Activated naive CD8-positive, alpha-beta T cell treated with anti-CD3 and anti-CD28 coated beads, Interleukin-2, amount 50 U/mL, for 24 hours (primary cell): ENCODE measurements at regions not wholly inside any gene's neighbourhood (a gene's known extent, or its start where the extent isn't known, plus 50 kb on each side); places are given as distances from the start of the nearest gene placed in this dataset.

ENCODE experiments used
- ATAC-seq: fragments of 150-1000 bp; cut with Tn5 transposase; one replicate; pipeline ENCODE4 v1.10.0; 2021
- DNase-seq: peaks from one replicate; pipeline ENCODE4 v3.0.0; 2021
- H3K27ac Mint-ChIP-seq: one replicate; pipeline ENCODE4 v1.8.0; 2021; ENCODE audit warnings: mild to moderate bottlenecking, mixed read lengths
- H3K27me3 Mint-ChIP-seq: one replicate; pipeline ENCODE4 v1.8.0; 2021; ENCODE audit warnings: mixed read lengths
- H3K36me3 Mint-ChIP-seq: one replicate; pipeline ENCODE4 v1.8.0; 2021; ENCODE audit warnings: low read depth, mixed read lengths
- H3K4me1 Mint-ChIP-seq: one replicate; pipeline ENCODE4 v1.8.0; 2021; ENCODE audit warnings: mixed read lengths
- H3K4me3 Mint-ChIP-seq: one replicate; pipeline ENCODE4 v1.8.0; 2021; ENCODE audit warnings: mild to moderate bottlenecking, moderate library complexity, mixed read lengths
- H3K9me3 Mint-ChIP-seq: one replicate; pipeline ENCODE4 v1.8.0; 2021; ENCODE audit warnings: mixed read lengths

DNA sequence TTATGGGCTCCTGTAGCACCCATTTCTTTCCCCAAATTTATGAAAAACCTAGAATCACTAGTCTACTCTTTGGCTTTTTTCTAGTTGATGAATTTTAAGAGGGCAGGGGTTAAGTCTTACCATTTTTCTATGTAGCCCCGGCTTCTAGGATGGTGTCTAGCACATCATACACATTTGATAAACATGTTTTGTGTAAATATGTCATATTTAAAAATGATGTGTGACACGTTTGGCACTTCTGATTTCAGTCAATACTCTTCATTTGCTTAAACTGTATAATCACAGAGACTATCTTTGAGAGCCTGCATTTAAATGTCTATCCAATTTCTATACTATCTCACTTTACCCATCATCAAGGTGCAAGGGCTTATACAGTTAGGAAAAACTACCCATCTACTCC lies 331.1 kb downstream of the TDRD15 start:
- peaks cover 6% of the 10 kb centered on the region for H3K9me3 Mint-ChIP-seq

DNA sequence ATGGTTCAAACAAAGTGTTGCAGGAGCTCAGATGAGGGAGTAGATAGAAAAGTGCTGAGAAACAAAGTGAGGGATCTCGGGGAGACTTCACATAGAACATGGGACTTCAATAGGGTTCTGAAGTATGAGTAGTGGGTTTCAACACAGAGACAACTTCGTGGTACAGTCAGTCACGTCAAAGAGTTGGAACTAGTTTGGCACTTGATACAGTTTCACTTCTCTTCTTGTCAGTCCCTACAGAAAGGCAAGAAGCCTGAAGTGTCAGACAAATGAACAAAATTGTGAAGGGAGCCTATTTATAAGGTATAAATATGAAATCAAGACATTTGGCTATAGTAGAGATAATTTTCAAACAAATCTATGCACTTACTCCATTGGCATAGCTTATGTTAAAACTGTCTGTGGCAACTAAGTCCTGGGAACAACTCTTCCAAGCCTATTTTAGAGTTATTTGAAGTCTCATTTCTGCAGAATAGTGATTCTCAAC lies 338.0 kb downstream of the TDRD15 start:
- Mint-ChIP-seq H3K4me1 (no peaks in the 10 kb centered on the region), H3K36me3 (no peaks in the 10 kb centered on the region), H3K27ac (no peak overlapping the region), H3K4me3 (no peak overlapping the region), H3K27me3 (no peaks in the 10 kb centered on the region), H3K9me3 (peaks cover 15% of the 10 kb centered on the region)
- ATAC-seq = no peak
- no peak for DNase-seq

More for the DNA sequence above, 331.1 kb downstream of the TDRD15 start:
- no peak overlapping the region for H3K4me3 Mint-ChIP-seq
- H3K27me3 Mint-ChIP-seq = no peaks in the 10 kb centered on the region
- no peak overlapping the region for H3K27ac Mint-ChIP-seq
- no peaks in the 10 kb centered on the region for H3K36me3 Mint-ChIP-seq
- ATAC-seq = no peak
- no peak for DNase-seq
- no peaks in the 10 kb centered on the region for H3K4me1 Mint-ChIP-seq

DNA sequence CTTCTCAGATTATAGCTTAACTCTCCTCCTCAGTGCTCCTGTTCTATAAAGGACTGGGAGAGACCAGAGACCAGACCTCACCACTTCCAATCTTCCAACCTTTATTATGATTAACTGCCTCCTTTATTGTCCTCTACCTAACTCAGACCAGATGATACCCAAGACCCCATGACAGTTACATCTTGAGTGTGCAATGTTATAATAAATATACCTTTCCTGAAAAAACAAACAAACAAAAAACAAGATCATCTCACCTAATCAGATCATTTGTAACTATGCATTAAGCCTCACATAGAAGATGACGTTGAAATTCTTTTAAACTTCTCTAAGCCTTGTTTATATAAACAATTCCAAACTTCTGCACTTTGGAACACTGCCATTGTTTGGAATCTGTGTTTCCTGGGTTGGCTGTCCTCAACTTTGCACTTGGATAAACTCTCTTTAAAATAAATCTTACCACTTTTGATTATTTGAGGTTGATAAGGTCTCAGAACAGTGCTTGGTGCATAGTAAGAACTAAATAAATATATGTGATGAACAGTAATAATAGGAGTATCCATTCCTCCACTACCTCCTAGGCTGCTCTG lies 342.7 kb downstream of the TDRD15 start:
- H3K9me3 Mint-ChIP-seq = no peaks in the 10 kb centered on the region
- no peaks in the 10 kb centered on the region for H3K27me3 Mint-ChIP-seq
- H3K4me1 Mint-ChIP-seq = no peaks in the 10 kb centered on the region
- ATAC-seq (no peak), DNase-seq (no peak)
- no peaks in the 10 kb centered on the region for H3K36me3 Mint-ChIP-seq
- no peak overlapping the region for H3K4me3 Mint-ChIP-seq
- no peak overlapping the region for H3K27ac Mint-ChIP-seq

DNA sequence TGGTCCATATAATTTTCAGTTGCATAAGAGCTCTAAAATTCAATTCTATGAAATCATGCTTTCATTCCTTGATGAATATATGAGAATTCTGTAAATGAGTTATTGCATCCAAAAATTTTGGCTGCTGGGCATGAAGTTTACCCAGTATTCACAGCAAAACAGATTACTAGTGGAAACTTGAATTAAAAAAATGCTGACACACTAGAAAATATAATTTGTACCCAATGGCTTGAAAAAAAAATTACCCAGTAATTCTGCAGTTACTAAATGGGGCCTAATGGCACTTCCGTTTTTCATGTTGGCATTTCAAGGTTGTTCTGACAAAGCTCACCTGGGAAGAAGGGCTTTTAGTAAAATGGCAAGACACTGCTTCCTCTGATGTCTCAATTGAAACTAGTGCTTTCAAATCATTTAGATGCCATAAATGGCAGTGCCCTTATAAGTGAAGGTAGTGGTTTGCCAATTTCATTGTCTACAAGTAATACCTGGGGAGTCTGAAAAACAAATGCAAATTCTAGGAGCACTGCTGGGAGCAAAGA lies 343.6 kb downstream of the TDRD15 start:
- H3K27ac Mint-ChIP-seq = no peak overlapping the region
- ATAC-seq (no peak), DNase-seq (no peak)
- H3K36me3 Mint-ChIP-seq = no peaks in the 10 kb centered on the region
- no peaks in the 10 kb centered on the region for H3K9me3 Mint-ChIP-seq
- no peaks in the 10 kb centered on the region for H3K4me1 Mint-ChIP-seq
- no peak overlapping the region for H3K4me3 Mint-ChIP-seq
- H3K27me3 Mint-ChIP-seq = no peaks in the 10 kb centered on the region

DNA sequence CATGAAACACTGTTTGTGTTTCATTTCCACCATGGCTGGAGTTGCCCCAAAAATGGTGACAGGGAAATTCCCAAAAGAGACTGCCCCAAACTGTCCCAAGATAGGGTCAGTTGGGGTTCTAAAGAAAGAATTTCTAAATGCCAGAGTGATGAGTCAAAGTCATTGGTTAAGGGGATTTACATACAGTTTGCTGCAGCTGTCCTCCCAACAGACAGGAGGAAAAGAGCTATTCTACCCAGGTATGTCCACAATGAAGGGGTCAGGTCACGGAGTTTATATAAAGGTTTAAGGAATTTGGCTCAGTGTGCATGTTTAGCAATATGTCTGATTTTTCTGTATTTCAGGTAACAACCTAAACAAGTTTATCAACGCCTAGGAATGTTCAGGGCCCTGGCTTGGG lies 344.1 kb downstream of the TDRD15 start:
- Mint-ChIP-seq H3K27ac (no peak overlapping the region), H3K9me3 (no peaks in the 10 kb centered on the region), H3K4me3 (no peak overlapping the region), H3K27me3 (no peaks in the 10 kb centered on the region), H3K36me3 (no peaks in the 10 kb centered on the region), H3K4me1 (no peaks in the 10 kb centered on the region)
- ATAC-seq = no peak
- no peak for DNase-seq

DNA sequence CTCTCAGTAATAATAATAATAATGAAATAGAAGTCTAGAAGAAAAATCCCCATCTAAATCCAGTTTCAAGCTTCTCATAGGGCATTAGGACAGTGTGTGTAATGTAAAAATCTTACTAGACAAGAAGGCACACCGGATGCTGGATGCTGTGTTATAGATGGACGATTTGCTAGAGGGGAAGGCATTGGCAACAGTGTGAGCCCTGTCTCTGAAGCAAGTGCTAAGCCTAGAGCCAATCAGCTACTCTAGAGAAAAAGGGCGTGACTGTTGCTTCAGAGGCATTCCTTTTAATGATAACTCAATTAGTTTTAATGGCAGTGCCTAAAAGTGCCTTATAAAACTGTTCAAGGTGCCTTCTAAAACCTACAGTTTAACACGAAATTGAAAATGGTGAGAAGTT lies 344.9 kb downstream of the TDRD15 start:
- Mint-ChIP-seq H3K4me3 (no peak overlapping the region), H3K36me3 (no peaks in the 10 kb centered on the region), H3K27ac (no peak overlapping the region), H3K4me1 (no peaks in the 10 kb centered on the region), H3K9me3 (no peaks in the 10 kb centered on the region), H3K27me3 (no peaks in the 10 kb centered on the region)
- DNase-seq (no peak), ATAC-seq (no peak)

DNA sequence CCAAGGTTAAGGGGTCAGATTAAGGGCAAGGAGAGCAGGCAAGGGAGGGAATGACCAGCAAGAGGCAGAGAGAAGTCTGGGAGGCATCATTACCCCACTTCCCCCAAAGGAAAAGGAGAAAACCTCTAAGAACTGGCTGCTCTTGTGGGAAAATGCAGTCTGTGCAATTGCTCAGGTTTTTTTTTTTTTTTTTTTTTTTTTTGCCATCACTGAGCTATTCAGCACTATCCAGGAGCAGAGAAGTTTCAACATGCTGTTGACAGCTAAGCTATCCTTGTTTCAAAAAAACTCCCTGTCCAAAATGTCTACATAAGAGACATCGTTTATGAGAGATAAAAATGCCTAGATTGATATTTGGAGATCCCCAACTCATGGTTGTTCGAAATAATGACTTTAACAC lies 345.4 kb downstream of the TDRD15 start:
- Mint-ChIP-seq H3K36me3 (no peaks in the 10 kb centered on the region), H3K27me3 (no peaks in the 10 kb centered on the region), H3K9me3 (no peaks in the 10 kb centered on the region), H3K4me3 (no peak overlapping the region), H3K4me1 (no peaks in the 10 kb centered on the region), H3K27ac (no peak overlapping the region)
- DNase-seq (no peak), ATAC-seq (no peak)

DNA sequence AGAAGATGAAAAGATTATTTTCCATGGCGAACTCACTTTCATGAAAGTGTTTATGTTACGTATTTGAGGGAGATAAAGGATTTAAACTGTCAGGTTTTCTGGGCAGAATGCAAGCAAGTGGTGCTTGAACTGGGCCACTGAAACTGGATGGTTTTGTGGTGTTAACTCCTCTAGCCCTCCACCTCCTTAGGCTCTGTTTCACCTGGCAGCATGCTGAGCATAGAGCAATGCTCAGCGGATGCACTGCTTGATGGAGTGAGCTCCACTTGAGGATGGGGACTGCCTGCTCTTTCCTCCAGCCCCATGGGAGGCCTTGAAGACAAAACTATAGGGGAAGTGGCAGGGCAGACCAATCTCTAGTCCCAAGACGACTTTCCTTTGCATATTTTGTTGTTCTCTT lies 345.8 kb downstream of the TDRD15 start:
- H3K9me3 Mint-ChIP-seq = no peaks in the 10 kb centered on the region
- no peak for DNase-seq
- no peak overlapping the region for H3K27ac Mint-ChIP-seq
- no peak for ATAC-seq
- no peak overlapping the region for H3K4me3 Mint-ChIP-seq
- H3K4me1 Mint-ChIP-seq = no peaks in the 10 kb centered on the region
- no peaks in the 10 kb centered on the region for H3K36me3 Mint-ChIP-seq
- H3K27me3 Mint-ChIP-seq = no peaks in the 10 kb centered on the region

DNA sequence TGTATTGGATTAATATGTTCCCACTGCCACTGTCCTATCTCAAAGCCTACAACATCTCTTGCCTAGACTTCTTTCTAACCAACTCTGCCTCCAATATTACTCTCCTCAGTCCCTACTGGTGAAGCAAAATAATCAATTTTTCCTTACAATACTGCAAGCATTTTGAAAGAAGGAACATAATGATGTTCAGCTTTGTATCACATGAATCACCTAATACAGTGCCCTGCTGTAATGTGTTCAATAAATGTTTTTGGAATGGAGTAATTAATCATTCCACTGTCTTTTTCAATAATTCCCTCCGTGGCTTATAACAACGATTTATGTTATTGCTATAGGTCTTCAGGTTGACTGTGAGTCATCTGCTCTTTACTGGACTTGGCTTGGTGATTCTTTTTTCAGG lies 356.4 kb downstream of the TDRD15 start:
- ATAC-seq (no peak), DNase-seq (no peak)
- H3K9me3 Mint-ChIP-seq = peaks cover 16% of the 10 kb centered on the region
- H3K36me3 Mint-ChIP-seq = no peaks in the 10 kb centered on the region
- H3K4me1 Mint-ChIP-seq = no peaks in the 10 kb centered on the region
- H3K27ac Mint-ChIP-seq = no peak overlapping the region
- no peaks in the 10 kb centered on the region for H3K27me3 Mint-ChIP-seq
- no peak overlapping the region for H3K4me3 Mint-ChIP-seq

DNA sequence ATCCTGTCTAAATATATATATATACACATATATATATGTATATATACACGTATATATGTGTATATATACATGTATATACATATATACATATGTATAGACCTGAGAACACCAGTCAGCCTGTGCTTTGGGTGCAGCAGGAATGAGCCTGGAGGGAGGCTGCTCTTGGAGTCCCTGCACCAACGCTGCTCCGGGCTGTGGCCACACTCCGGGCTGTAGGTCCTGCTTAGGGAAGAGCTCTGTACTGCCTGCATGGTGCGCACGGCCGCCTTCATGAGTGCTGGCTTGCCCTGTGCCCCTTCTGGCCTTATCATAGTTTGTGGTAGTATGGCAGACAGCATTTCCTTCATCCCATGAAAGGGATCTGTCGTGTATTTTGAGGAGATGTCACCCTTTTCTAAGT lies 360.9 kb downstream of the TDRD15 start:
- H3K4me1 Mint-ChIP-seq = no peaks in the 10 kb centered on the region
- no peaks in the 10 kb centered on the region for H3K27me3 Mint-ChIP-seq
- DNase-seq = no peak
- H3K9me3 Mint-ChIP-seq = peaks cover 16% of the 10 kb centered on the region
- no peak for ATAC-seq
- no peak overlapping the region for H3K27ac Mint-ChIP-seq
- no peaks in the 10 kb centered on the region for H3K36me3 Mint-ChIP-seq
- H3K4me3 Mint-ChIP-seq = no peak overlapping the region

DNA sequence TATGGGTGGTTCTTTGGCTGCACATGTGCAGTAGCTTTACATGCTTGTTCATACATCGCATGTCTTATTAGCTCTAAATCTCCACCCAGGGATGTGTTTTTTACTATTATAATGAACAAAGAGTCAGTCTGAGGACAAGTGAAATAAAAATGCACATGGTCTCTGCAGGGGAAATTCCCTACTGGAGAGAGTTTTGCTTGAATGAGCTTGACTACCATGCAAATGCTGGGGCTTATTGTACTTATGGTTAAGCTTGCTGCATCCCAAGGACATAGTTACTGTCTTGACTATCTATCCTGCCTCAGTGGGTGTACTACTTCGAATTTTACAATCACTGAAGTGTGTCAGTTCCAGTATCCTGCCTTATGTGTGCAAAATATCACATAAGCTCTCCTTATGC lies 362.7 kb downstream of the TDRD15 start:
- no peaks in the 10 kb centered on the region for H3K27me3 Mint-ChIP-seq
- H3K4me1 Mint-ChIP-seq = no peaks in the 10 kb centered on the region
- no peak for ATAC-seq
- no peaks in the 10 kb centered on the region for H3K36me3 Mint-ChIP-seq
- no peak overlapping the region for H3K27ac Mint-ChIP-seq
- DNase-seq = no peak
- no peak overlapping the region for H3K4me3 Mint-ChIP-seq
- peaks cover 11% of the 10 kb centered on the region for H3K9me3 Mint-ChIP-seq

DNA sequence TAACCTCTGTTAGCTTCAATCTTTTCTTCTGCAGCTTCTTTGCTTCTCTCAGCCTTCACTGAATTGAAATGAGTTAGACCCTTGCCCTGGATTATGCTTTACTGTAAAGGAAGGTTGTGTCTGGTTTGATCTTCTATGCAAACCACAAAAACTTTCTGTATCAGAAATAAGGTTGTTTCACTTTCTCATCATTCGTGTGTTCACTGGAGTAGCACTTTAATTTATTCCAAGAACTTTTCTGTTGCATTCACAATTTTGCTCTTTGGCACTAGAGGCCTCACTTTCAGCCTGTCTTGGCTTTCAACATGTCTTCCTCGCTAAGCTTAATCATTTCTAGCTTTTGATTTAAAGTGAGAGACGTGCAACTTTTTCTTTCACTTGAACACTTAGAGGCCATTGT lies 365.3 kb downstream of the TDRD15 start:
- DNase-seq (no peak), ATAC-seq (no peak)
- Mint-ChIP-seq H3K4me3 (no peak overlapping the region), H3K27me3 (no peaks in the 10 kb centered on the region), H3K4me1 (no peaks in the 10 kb centered on the region), H3K27ac (no peak overlapping the region), H3K9me3 (peaks cover 13% of the 10 kb centered on the region), H3K36me3 (no peaks in the 10 kb centered on the region)

DNA sequence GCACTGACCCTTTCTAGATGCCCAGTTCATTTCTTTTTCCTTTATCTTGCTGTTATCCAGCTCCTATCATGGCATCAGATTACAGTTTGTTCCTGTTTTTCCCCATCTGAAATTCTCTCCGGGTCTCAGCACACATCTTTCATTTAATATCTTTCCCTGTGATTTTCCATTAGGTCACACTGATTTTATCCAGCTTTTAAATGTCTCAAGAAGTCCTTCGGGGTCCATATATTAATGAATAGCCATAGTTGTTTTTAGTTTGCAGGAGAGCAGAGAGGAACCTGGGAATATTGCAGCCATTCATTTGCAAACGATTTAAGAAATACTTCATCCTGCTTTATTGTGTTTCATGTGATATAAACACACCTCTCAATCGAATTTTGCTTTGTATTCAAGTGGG lies 374.2 kb downstream of the TDRD15 start:
- no peak for DNase-seq
- no peaks in the 10 kb centered on the region for H3K36me3 Mint-ChIP-seq
- no peak for ATAC-seq
- H3K27me3 Mint-ChIP-seq = no peaks in the 10 kb centered on the region
- no peak overlapping the region for H3K4me3 Mint-ChIP-seq
- H3K4me1 Mint-ChIP-seq = no peaks in the 10 kb centered on the region
- no peak overlapping the region for H3K27ac Mint-ChIP-seq
- H3K9me3 Mint-ChIP-seq = peaks cover 4% of the 10 kb centered on the region

DNA sequence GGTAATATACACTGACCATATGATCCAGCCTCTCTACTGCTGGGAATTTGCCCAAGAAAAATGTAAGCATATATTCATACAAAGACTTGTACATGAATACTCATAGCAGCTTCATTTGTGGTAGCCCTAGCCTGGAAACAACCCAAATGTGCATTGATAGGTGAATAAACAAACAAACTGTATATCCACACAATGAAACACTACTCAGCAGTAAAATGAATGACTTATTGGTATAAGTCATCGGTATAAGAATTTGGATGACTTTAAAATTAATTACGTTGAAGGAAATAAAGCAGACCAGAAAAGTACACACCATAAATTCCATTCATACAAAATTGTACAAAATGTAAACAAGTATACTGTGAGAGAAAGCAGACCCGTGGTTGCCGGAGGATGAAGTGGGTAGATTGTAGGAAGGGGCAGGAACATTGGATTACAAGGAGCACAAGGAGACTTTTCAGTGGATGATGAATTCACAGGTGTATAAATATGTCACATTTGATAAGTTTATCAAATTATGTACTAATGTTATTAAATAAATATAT lies 376.7 kb downstream of the TDRD15 start:
- DNase-seq (no peak), ATAC-seq (no peak)
- H3K27ac Mint-ChIP-seq = no peak overlapping the region
- H3K4me3 Mint-ChIP-seq = no peak overlapping the region
- no peaks in the 10 kb centered on the region for H3K27me3 Mint-ChIP-seq
- H3K4me1 Mint-ChIP-seq = no peaks in the 10 kb centered on the region
- peaks cover 4% of the 10 kb centered on the region for H3K9me3 Mint-ChIP-seq
- H3K36me3 Mint-ChIP-seq = no peaks in the 10 kb centered on the region

DNA sequence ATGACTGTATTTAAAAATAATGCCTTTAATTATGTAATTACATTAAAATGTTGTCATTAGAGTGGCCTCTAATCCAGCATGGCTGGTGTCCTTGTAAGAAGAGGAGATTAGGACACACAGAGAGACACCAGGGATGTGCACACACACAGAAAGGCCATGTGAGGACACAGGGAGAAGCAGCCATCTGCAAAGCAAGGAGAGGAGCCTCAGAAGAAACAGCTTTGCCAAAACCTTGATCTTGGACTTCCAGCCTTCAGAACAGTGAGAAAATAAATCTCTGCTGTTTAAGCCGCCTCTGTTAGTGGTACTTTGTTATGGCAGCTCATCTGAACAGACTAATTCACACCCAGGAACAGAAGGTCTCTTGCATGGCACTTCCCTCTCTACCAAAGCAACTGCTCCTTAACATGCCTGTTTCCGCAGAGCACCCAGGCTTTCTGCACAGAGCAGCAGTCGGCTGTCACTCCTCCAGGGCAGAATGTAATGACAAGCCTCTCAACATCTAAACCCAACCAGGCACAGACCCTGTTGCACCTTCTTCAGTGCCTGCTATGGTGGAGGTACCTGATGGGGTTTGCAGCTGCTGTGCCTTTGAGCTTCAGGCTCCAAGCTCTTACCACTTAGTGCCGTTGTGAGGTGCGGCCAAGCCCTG lies 377.7 kb downstream of the TDRD15 start:
- Mint-ChIP-seq H3K27me3 (no peaks in the 10 kb centered on the region), H3K27ac (no peak overlapping the region), H3K36me3 (no peaks in the 10 kb centered on the region), H3K4me3 (no peak overlapping the region), H3K4me1 (no peaks in the 10 kb centered on the region), H3K9me3 (peaks cover 4% of the 10 kb centered on the region)
- DNase-seq (no peak), ATAC-seq (no peak)
